HG02973 (cell line): ENCODE measurements at regions not wholly inside any gene's neighbourhood (a gene's known extent, or its start where the extent isn't known, plus 50 kb on each side); places are given as distances from the start of the nearest gene placed in this dataset.

Experiments
- ATAC-seq: cut with Tn5 transposase; IDR thresholded peaks from one replicate; pipeline ENCODE4 v1.9.1; 2021; ENCODE audit warnings: moderate library complexity; ENCODE audit not compliant: unreplicated experiment

- ATAC-seq = no peak
These were observed 81.0 kb downstream of the QPCT start for GRCh38 chr2:37425408-37425807.

DNA sequence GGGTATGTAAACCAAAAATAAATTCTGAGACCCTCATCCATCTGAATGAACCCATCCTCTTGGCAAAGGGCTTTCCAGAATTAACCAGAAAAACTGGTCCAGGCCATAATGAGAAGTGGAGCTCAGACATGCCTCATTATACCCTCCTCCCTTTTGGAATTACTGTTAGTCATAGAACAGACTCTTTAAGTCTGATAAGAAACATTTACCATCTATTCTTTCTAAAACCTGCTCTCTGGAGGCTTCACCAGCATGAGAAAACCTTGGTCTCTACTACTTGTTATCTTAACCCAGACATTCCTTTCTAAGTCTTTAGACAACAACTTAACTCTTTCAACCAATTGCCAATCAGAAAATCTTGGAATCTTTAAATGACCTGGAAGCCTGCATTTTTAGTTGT, 82.8 kb downstream of the QPCT start:
- ATAC-seq = no peak

- no peak for ATAC-seq
These were observed 91.9 kb downstream of the QPCT start for GRCh38 chr2:37436323-37436722.

GRCh38 chr2:37439131-37439642, 94.8 kb downstream of the QPCT start:
- no peak for ATAC-seq

- ATAC-seq = no peak
These were observed 96.6 kb downstream of the QPCT start for GRCh38 chr2:37441055-37441454.

DNA sequence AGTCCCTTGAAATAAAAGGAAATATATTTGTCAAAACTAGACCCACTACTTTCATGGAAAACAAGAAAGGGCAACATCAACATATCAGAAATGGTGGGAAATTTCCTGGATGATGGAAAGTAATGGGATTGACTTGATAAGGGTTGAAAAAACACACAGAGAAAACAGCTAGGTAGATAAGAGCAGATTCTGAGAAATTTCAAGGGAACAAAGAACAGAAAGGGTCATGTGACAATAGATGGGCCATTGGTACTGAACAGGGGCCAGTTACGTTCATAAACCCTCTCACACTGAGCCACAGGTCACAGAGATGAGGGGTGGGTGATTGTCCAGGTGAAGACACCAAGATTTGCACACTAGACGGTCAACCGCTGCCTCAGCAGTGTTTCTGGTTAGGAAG, 98.7 kb downstream of the QPCT start:
- no peak for ATAC-seq

GRCh38 chr2:37447446-37447845, 103.0 kb downstream of the QPCT start:
- ATAC-seq = no peak

DNA sequence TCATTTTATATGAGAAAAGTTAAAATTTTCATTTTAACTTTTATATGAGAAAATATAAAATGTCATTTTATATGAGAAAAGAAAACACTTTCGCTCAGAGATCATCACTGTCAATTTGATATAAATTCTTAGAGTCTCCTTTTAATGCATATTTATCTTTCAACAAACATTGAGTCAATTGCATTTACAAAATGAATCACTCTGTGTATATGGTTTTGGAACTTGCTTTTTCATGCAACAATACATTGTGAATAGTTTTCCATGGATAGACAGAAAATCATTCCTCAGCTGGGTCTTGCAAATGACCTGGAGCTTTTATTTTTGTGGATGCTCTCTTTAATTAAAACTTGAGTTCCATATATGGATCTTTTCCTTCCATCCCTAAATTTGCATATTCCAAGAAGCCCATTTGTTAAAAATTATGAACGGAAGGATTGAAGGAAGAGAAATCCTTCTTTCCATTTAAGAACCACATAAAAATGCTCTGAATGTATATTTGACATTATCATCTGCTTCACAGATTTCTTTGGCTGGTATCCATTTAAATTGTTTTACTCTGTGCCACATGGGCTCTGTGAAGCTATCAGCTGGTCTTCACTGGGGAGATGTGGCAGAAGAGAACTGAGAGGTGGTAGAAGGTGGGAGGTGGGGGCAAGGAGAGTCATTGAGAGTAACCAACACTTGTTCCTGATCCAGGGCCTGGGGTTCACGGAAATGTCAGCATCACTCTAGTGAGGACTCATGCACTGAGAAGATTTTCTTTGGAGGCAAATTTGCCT, 104.1 kb downstream of the QPCT start:
- no peak for ATAC-seq

DNA sequence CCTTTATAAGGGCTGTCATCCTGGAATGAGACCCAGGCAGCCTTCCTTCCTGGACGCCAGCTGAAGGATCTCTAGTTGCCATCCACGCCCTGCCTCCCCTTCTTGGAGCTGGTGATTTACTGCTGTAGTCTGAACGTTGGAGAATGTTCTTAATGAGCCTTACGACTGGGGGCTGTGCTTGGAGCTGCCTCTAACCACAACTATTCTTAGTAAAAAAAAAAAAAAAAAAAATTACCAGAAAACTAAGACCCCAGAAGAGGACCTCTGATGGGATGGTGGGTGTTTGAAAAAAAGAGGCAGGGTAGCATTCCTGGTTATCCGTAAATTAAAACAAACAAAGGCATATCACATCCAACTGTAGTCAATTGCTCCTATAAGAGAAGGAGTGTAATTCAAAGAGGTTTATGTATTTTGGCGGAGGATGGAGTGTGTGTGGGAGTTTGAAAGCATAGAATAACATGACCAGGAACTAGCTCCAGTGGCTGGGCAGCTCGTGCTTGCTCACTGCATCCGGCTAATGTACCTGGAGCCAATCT, 105.4 kb downstream of the QPCT start:
- no peak for ATAC-seq

DNA sequence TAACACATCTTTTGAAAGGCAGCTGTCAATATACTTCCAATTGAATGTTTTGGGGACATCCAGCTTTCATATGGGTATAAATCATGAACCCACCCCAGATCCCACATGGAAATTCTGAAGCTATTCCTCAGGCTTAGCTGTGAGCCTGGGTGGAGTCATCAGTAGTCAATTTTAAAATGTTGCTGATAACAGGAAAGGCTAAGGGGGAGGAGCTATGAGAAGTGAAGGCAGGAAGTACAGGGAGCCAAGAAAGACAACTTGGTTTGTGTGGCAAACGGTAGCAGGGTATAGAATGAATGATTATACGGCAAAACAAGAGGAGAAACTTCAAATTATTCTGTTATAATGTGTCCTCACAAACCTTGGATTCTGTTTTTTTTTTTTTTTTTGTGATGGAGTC, 108.6 kb downstream of the QPCT start:
- no peak for ATAC-seq

DNA sequence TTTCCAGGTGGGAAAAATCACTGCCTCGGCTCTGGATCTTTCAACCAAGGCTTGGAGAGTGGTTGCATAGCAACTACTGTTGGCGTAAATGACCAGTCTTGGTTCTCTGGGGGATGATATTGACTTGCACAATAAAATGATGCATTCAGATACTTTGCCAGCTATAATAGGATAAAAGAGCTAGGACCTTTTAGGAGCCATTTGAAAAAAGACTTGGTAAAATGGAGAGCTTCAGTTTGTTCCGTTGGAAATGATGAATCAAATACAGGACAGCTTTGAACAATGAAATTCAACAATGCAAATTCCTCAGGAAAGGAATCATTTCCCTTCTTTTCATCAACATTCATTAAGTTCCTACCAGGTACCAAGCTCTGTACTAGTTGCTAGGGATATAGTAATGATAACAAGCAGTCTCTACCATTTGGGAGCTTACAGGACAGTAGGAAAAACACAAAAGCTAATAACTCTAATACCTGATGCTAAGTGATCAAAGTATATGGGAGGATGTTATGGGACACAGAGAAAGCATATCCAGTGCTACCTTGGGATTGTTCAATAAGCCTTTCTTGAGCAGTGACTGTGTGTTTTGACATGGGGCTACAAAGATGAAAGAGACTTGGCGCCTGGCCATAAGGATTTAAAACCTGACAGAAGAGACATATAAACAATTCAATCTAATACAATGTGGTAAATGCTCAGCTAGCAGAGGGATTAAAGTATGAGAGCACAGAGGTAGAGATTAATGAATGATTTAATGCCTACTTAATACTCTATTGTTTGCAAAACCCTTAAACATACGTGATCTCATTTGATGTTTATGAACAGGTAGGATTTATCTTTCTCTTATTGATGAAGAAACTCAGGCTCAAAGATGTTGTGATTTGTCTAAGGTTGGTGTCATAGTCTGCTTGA, 110.7 kb downstream of the QPCT start:
- ATAC-seq = no peak

DNA sequence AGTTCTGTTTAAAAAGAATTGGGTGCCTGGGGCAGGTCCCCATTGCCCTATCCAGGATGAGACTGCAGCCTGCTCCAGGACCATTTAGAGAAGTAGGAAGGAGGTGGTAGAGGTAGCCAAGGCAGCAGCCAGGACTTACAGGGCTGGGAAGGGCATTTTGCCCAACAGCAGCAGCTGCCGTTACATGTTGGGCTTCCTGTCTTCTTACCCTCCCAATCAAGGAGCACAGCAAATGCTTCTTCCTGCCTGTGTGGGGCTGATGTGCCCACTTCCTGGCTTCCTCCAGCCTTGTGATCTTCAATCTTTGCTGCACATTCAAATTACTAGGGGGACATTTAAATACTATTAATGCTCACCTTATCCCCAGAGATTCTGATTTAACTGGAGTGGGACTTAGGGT, 112.0 kb downstream of the QPCT start:
- no peak for ATAC-seq

GRCh38 chr2:37457401-37457901, 113.0 kb downstream of the QPCT start:
- no peak for ATAC-seq

DNA sequence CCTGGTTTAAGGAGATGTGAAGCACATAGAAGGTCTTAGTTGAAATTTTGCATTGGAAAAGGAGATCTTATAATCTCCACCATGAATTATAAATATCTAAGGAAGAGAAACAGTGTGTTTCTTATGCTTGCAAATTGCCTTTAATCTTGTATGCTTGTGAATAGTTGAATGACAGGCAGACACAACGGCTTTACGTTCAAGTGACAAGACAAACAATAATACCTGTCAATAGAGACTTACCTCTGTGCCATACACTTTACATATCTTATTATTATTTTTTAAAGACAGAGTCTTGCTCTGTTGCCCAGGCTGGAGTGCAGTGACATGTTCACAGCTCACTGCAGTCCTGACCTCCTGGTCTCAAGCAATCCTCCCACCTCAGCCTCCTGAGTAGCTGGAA, 113.7 kb downstream of the QPCT start:
- no peak for ATAC-seq

GRCh38 chr2:37459095-37459981, 114.9 kb downstream of the QPCT start:
- ATAC-seq = no peak

DNA sequence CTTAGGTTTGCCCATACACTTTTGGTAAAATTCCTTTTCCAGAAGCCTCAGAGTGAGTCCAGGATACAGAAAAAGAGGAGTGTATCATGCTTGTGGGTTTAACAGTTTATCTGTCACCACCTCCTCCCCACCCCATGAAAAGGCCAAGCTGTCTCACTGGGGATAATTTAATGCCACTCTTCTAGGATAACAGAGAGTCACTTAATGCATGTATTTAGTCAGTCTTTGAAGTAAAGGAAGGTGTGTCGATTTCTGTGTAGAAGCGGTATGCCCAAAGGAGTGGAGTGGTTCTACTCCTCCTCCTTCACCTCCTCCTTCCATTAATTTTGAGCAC, 116.4 kb downstream of the QPCT start:
- no peak for ATAC-seq

- ATAC-seq = no peak
These were observed 119.6 kb downstream of the QPCT start for GRCh38 chr2:37464067-37464466.

- no peak for ATAC-seq
These were observed 122.2 kb downstream of the QPCT start for GRCh38 chr2:37466533-37467222.

- ATAC-seq = no peak
These were observed 123.7 kb downstream of the QPCT start for GRCh38 chr2:37468170-37468569.

- ATAC-seq = no peak
These were observed 124.7 kb downstream of the QPCT start for GRCh38 chr2:37469126-37469525.
